Breast epithelium (tissue), 3 donors: ENCODE measurements at regions not wholly inside any gene's neighbourhood (a gene's known extent, or its start where the extent isn't known, plus 50 kb on each side); places are given as distances from the start of the nearest gene placed in this dataset.

Source experiments
- POLR2A ChIP-seq: fragments of 450-650 bp; IDR thresholded peaks from one replicate; pipeline ENCODE4 v1.6.1; 2016; ENCODE audit warnings: antibody characterized with exemption, mild to moderate bottlenecking, moderate library complexity
- TF ChIP-seq, protein P1 (sequence below), 3 donors: fragments of 450-650 bp; IDR thresholded peaks; one replicate each; pipeline ENCODE4 v1.5.1; 2016 to 2017; ENCODE audit warnings: antibody characterized with exemption in 3 of 3, mild to moderate bottlenecking in 3 of 3, moderate library complexity in 3 of 3

DNA sequence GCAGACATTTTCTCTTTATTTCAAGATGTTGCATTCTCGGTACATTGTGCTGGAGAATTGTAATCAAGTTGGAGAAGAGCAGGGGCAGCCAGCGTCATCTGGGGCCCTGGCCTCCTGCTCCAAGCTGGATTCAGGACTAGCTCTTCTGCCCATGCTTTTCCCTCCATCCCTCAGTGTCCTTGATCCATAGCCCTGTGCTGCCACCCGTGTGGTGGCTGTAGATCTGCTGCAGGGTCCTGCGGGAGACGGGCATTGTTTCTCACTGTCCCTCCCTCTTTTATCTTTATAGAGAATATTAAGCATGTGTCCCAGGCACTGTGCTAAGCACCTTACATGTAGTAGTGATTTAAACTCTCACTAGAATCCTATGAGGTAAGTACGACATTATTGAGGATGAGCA is 60.5 kb upstream of the HAND1 start:
- TF ChIP-seq, protein P1, sequence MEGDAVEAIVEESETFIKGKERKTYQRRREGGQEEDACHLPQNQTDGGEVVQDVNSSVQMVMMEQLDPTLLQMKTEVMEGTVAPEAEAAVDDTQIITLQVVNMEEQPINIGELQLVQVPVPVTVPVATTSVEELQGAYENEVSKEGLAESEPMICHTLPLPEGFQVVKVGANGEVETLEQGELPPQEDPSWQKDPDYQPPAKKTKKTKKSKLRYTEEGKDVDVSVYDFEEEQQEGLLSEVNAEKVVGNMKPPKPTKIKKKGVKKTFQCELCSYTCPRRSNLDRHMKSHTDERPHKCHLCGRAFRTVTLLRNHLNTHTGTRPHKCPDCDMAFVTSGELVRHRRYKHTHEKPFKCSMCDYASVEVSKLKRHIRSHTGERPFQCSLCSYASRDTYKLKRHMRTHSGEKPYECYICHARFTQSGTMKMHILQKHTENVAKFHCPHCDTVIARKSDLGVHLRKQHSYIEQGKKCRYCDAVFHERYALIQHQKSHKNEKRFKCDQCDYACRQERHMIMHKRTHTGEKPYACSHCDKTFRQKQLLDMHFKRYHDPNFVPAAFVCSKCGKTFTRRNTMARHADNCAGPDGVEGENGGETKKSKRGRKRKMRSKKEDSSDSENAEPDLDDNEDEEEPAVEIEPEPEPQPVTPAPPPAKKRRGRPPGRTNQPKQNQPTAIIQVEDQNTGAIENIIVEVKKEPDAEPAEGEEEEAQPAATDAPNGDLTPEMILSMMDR (IDR thresholded peaks at IDR 0.05): no peak
- no peak for TF ChIP-seq POLR2A
